K562 (cell line): ENCODE measurements at regions not wholly inside any gene's neighbourhood (a gene's known extent, or its start where the extent isn't known, plus 50 kb on each side); places are given as distances from the start of the nearest gene placed in this dataset.
A peak's percentile ranks its signal among the peaks of the same experiment; 100 is the strongest.
"Not testable (repeated sequence)": the region's sequence is repeated elsewhere in the genome, so short reads cannot be mapped to it uniquely, and the experiment has no call there.

Experiments
- REST ChIP-seq, 2 experiments: fragments of 450-650 bp; formaldehyde crosslinking in 1 of 2; IDR thresholded peaks; 2 replicates each; pipeline versions ENCODE4 v1.4.0 to v1.6.1; 2014 to 2020; ENCODE audit warnings: mild to moderate bottlenecking in 2 of 2, borderline replicate concordance in 1 of 2, low read depth in 1 of 2
- TAL1 ChIP-seq: fragments of 450-650 bp; IDR thresholded peaks from 2 replicates; pipeline ENCODE4 v1.6.1; 2016; ENCODE audit warnings: mild to moderate bottlenecking
- ZNF592 ChIP-seq: fragments of 450-650 bp; IDR thresholded peaks from 2 replicates; pipeline ENCODE4 v1.6.1; 2017; ENCODE audit warnings: antibody characterized with exemption, mild to moderate bottlenecking

- TF ChIP-seq REST (IDR thresholded peaks at IDR 0.05; ENCODE audit: borderline replicate concordance) (peak; percentile 40), TAL1 (peak; percentile 6; the same call in 1 of the 2 replicates), ZNF592 (0 out of 2 replicates have a peak, but pooled peaks have one; percentile 48)
- TF ChIP-seq REST (CRISPR knock-in tag; IDR thresholded peaks at IDR 0.05; ENCODE audit: low read depth), result not testable (repeated sequence)
- TF ChIP-seq, all 486 proteins: peak for 34; not testable (repeated sequence) for 452
These were observed 60.8 kb upstream of the DEFB108B start (continued) for GRCh38 chr11:71772193-71772592.
